Fibroblast of skin of left biceps (primary cell): ENCODE measurements at regions not wholly inside any gene's neighbourhood (a gene's known extent, or its start where the extent isn't known, plus 50 kb on each side); places are given as distances from the start of the nearest gene placed in this dataset.

Experiments
- DNase-seq, 2 experiments: peaks; one replicate each; pipeline ENCODE4 v3.0.0-alpha.2; 2013; ENCODE audit warnings: low read depth in 2 of 2

GRCh38 chr3:17990390-17990789 lies 248.0 kb upstream of the TBC1D5 start:
- DNase-seq = no peak

- no peak for DNase-seq
Observed at GRCh38 chr3:17986348-17986816, 244.0 kb upstream of the TBC1D5 start.

- no peak for DNase-seq
Observed at GRCh38 chr3:17985658-17986347, 243.4 kb upstream of the TBC1D5 start.

- DNase-seq = no peak
Observed at GRCh38 chr3:17983106-17983505, 240.7 kb upstream of the TBC1D5 start.

- no peak for DNase-seq
Observed at GRCh38 chr3:17982211-17982880, 239.9 kb upstream of the TBC1D5 start.

- DNase-seq = no peak
Observed at GRCh38 chr3:17980863-17981262, 238.4 kb upstream of the TBC1D5 start.

GRCh38 chr3:17979911-17980310 lies 237.5 kb upstream of the TBC1D5 start:
- no peak for DNase-seq

GRCh38 chr3:17979252-17979651 lies 236.8 kb upstream of the TBC1D5 start:
- no peak for DNase-seq

- DNase-seq = no peak
Observed at GRCh38 chr3:17974206-17974841, 231.9 kb upstream of the TBC1D5 start.

GRCh38 chr3:17972959-17973906 lies 230.8 kb upstream of the TBC1D5 start:
- no peak for DNase-seq

GRCh38 chr3:17972476-17972875 lies 230.0 kb upstream of the TBC1D5 start:
- DNase-seq = no peak

GRCh38 chr3:17972030-17972429 lies 229.6 kb upstream of the TBC1D5 start:
- DNase-seq = no peak

- no peak for DNase-seq
Observed at GRCh38 chr3:17969985-17970568, 227.6 kb upstream of the TBC1D5 start.

GRCh38 chr3:17969244-17969643 lies 226.8 kb upstream of the TBC1D5 start:
- DNase-seq = no peak

- no peak for DNase-seq
Observed at GRCh38 chr3:17967953-17968607, 225.6 kb upstream of the TBC1D5 start.

GRCh38 chr3:17967111-17967510 lies 224.7 kb upstream of the TBC1D5 start:
- no peak for DNase-seq

GRCh38 chr3:17965331-17965730 lies 222.9 kb upstream of the TBC1D5 start:
- no peak for DNase-seq

- no peak for DNase-seq
Observed at GRCh38 chr3:17964108-17964507, 221.7 kb upstream of the TBC1D5 start.

GRCh38 chr3:17955411-17955810 lies 213.0 kb upstream of the TBC1D5 start:
- no peak for DNase-seq

GRCh38 chr3:17954801-17955200 lies 212.4 kb upstream of the TBC1D5 start:
- DNase-seq = no peak

GRCh38 chr3:17951241-17951640 lies 208.8 kb upstream of the TBC1D5 start:
- no peak for DNase-seq
